NCI-H1048 (cell line): ENCODE measurements at regions not wholly inside any gene's neighbourhood (a gene's known extent, or its start where the extent isn't known, plus 50 kb on each side); places are given as distances from the start of the nearest gene placed in this dataset.
"Not testable (repeated sequence)": the region's sequence is repeated elsewhere in the genome, so short reads cannot be mapped to it uniquely, and the experiment has no call there.

ENCODE experiments used
- DNase-seq: peaks from one replicate; lab custom pipeline; 2025; lab: John Stamatoyannopoulos, UW

DNA sequence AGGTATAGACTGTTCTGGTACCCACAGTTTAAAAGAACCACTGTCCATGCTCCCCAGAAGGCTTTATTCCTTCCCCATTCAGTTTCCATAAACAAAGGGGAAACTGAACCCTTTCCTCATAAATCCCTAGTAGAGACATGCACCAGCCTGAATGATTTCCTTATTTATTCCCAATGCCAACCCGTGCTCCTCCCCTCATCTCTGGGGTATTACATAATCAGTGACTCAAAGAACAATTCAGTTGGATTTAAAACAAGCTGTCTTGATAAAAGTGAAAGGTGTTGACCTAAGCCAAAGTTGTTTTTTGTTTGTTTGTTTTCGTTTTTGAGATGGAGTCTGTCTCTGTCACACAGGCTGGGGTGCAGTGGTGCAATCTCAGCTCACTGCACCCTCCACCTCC is 418.5 kb upstream of the CNTNAP5 start:
- DNase-seq, result no peak

DNA sequence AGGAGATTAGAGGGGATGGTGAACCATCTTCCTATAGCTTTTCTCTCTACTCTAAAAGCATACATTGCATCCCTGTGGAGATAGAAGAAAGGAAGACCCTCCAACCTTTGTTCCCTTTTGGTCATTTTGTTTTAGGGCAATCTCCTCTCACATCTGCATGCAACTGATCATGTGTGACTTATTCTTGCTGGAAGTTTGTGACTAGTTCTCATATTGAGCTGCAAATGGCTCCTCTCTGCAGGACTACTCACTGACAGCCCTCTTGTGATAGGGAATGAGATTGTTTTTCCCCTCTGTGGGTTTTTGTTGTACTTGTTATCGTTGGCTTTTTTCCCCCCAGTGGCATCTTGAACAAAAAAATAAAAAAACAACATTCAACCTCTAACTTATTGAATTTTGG is 416.0 kb upstream of the CNTNAP5 start:
- no peak for DNase-seq

DNA sequence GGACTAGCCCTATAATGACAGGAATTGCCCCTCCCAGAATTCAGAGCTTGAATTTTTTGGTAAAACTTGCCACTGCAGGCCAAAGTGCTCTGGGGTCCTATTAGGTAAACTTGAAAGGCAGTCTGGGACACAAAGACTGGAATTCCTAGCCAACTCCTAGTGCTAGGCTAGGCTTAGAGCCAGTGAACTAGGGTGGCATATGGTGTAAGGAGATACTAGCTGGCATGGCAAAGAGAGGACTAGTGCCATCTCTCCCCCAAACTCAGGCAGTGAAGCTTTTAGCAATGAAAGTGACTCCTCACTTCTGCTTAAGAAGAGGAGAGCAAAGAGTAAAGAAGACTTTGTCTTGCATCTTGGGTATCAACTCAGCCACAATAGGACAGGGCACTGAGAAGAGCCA is 410.5 kb upstream of the CNTNAP5 start:
- DNase-seq, result no peak

DNA sequence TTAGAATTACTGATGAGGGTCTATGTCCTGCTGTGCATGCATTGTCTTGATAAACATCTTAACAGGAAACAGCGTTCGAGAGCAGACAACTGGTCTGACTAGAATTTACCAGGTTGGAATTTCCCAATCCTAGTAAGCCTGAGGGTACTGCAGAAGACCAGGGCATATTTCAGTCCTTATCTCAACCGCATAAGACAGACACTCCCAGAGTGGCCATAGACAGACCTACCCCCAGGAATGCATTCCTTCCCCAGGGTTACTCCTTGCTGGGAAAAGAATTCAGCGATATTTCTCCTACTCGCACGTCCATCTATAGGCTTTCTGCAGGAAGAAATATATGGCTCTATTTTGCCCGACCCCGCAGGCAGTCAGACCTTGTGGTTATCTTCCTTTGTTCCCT is 406.4 kb upstream of the CNTNAP5 start:
- not testable (repeated sequence) for DNase-seq

DNA sequence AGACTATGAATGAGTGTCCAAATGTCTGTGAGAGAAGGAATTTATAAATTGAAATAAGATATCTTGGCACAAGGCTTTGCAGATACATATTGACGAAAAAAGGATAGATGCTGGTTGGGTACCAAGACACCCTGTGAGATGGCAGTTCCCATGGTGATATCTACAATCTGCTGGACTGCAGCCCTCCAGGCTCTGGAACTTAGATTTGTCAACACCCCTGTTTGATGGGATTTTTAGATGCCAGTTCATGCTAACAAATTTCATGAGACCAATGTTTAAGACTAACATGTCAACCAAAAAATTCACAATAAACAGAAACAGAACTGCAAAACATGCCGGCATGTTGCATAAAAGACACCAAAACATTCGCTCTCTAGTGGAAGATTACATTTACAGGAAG is 400.3 kb upstream of the CNTNAP5 start:
- no peak for DNase-seq

DNA sequence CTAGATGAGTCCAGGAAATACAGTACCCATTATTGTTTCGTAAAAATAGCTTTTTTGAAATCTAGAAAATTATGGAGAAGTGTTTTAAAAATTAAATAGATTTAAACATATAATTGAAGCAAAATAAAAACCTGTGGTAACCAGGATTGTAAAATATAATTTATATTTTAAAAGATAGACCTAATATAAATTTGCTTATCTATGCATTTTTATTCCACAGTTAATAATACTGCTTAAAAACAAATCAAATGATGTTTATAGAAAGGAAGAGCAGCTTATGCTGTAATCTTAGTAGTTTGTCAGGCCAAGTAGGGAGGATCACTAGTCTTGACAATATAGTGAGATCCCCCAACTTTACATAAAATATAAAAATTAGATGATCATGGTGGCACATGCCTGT is 388.9 kb upstream of the CNTNAP5 start:
- no peak for DNase-seq

DNA sequence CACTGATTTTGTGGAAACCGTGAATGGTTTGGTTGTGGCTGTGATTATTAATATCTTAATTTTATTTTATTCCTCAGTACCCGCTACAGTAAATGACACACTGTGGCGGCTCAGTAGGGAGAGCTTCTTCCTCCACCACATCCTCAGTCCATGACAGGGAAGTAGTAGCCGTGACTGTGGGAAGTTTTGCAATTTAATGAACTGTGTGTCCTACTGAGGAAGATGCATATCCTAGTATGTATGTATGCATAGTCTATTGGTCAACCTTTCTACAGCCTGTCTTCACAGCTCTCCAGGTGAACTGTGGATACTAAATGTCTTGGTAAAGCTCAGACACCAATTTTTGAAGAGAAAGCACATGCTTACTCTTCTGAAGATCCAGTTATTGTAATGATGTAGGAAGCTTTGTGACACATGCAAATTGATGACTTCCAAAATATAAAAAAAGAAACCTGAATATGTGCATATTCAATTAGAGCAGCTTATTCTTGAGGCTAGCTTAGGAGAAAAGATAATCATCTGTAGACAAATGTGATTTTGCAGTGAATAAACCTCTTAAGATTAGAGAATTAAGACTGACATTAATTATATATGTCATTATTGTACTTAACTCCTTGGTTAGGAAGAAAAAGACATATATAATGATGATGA is 384.3 kb upstream of the CNTNAP5 start:
- DNase-seq, result no peak

DNA sequence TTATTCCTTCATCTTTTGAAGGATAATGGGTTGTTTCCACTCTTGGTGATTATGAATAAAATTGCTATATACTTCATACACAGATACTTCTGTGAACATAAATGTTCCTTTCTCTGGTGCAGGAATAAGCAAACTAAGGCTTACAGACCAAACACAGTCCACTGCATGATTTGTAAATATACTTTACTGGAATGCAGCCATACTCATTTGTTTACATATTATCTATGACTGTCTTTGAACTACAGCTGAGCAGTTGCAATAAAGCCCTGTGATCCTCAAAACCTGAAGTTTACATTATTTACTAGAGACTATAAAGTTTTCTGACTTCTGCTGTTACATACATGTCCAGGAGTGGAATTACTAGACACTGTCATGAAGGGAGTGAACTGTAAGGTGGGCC is 381.0 kb upstream of the CNTNAP5 start:
- DNase-seq, result no peak

DNA sequence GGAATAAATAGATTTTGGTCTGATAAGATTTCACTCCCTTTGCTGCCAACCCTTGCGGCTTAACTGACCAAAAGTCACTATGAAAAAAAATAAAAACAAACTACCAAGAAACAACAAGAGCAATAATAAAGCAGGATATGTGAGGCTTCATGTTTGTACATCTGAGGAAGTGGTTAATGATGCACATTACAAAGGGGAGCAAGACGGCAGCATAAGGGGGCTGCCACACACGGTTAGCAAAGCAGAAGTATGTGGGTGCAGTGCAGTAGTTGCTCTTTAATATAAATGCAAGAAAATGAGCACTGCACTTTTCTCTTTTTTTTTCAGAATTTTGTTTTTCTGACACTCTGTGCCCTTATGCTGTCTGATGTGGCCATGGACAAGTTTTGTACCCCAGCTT is 377.1 kb upstream of the CNTNAP5 start:
- DNase-seq, result no peak

DNA sequence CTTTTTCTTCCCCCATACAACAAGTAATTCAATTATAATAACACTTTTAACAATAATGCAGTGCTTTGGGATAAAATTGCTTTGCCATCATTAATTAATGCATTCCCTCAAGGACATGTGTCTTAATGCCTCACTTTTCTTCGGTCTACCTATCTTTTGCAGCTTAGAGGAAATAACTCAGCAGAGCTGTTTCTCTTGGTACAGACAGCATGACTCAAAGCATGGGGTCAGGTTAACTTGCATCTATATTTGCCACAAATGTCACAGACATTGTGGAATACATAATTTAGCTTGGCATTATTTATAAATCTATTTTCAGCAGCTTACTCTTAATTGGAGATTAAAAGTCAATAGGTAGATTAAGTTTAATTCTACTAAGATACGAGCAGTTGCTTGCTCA is 376.1 kb upstream of the CNTNAP5 start:
- DNase-seq, result no peak

DNA sequence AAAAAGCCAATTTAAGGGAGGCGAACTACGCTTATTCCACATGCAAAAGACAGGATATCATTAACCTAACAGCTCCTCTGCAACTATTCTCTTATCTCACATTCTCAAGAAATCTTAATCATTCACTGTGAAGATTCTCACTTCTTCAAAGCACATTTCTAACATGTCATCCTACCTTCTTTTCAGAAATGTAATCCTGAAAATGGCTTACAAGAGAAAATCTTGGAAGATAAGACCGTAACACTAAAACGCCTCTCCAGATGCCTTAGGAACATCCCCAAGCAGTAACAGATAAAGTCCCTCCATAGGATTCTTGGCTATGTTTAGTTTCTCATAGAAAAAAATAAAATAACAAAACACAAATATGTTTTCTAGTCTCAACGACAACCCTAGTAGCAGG is 373.9 kb upstream of the CNTNAP5 start:
- DNase-seq, result no peak

DNA sequence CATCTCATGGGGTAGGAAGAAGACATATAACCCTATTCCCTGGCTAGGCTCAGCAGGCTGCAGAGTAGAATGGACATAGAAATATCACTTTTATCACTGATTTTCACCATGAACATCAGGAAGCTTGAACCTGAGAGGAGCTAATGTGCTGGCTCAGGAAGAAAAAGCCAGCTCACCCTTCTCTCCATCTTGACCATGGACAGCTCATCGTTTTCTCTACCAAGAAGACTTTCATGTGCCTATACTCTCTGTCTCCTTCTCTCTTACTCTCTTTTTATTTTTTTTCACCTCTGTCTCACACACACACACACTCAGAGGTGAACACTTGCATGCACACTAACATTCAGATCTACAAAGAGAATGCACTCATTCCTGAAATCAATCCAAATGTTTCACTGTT is 372.8 kb upstream of the CNTNAP5 start:
- DNase-seq, result no peak

DNA sequence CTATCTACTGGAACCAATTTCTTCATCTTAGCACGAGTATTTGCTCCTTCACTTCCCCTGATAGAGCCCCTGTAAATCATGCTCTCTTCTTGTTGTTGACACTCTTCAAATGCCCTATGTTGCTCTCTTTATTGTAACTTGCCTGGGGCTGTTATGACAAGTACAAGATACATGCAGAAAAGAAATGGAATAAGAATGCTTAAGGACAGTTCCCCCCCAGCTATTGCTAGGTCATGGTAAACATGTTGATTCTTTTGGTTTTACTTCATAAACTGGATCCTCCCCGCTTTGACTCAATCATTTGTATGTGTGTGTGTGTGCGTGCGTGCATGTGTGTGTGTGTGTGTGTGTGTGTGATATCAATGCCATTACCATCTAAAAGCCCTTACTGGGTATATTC is 368.5 kb upstream of the CNTNAP5 start:
- no peak for DNase-seq

DNA sequence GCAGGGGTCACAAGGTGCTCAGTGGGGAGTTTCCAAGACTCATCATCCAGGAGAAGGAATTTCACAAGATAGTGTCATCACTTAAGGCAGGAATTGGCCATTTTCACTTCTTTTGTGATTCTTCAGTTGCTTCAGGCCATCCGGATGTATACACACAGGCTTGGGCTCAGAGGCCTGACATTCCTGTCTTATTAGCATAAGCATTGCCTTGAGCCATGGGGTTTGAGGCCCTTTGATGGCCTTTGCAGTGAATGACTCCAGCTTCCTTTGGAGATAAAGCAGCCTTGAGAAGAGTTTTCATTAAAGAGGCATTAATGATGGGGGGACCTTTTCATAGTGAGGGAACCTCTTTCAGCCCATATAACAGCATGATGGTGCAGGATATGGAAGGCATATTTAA is 366.0 kb upstream of the CNTNAP5 start:
- DNase-seq, result no peak

DNA sequence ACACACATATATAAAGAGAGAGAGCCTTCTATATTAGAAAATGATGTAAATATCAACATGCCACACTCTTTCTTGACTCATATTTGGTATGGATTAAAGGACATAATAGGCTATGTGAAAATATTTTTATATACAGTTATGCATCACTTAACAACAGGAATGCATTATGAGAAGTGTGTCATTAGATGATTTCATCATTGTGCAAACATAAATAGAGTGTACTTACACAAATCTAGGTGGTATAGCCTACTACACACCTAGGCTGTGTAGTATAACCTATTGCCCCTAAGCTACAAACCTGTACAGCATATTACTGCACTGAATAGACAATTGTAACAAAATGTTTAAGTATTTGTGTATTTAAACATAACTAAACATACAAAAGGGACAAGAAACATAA is 354.8 kb upstream of the CNTNAP5 start:
- DNase-seq, result no peak

DNA sequence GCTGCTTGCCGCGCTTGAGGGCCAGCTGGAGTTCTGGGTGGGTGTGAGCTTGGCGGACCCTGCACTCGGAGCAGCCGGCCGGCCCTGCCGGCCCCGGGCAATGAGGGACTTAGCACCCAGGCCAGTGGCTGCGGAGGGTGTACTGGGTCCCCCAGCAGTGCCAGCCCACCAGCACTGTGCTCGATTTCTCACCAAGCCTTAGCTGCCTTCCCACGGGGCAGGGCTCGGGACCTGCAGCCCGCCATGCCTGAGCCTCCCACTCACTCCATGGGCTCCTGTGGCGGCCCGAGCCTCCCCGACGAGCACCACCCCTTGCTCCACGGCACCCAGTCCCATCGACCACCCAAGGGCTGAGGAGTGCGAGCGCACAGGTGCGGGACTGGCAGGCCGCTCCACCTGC is 341.3 kb upstream of the CNTNAP5 start:
- DNase-seq, result not testable (repeated sequence)

DNA sequence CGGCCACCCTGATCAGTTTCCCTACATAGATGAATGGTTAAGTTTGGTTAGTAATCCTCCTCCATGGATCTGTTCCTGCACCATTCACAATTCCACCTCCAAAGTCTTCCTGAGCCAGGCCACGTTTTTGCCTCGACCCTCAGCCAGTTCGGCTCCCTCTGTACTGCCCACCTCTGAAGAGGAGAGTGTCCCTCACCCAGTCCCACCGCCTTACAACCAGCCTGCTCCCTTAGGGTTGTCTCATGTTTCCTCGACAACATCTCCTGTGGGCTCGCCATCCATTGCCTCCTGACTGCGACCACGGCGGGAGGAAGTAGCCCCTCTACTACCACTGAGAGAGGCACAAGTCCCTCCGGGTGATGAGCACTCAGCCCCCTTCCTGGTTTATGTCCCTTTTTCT is 338.0 kb upstream of the CNTNAP5 start:
- DNase-seq, result no peak

DNA sequence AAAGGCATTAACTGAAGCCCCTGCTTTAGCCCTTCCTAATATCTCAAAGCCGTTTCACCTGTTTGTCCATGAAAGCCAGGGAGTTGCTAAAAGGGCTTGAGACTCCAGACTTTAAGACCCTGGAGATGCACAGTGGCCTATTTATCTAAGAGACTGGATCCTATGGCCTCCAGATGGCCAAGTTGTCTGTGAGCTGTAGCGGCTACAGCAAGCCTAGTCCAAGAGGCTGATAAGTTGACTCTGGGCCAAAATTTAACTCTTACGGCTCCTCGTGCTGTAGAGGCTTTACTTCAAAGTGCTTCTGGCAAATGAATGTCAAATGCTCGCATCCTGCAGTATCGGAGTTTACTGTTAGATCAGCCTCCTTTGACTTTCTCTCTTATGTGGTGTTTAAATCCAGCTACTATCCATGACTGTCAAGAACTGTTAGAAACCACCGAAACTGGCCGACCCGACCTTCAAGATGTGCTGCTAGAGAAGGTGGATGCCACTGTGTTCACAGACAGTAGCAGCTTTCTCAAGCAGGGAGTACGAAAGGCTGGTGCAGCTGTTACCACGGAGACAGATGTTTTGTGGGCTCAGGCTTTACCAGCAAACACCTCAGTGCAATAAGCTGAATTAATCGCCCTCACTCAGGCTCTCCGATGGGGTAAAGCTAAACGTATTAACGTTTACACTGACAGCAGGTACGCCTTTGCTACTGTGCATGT is 336.7 kb upstream of the CNTNAP5 start:
- DNase-seq, result no peak

DNA sequence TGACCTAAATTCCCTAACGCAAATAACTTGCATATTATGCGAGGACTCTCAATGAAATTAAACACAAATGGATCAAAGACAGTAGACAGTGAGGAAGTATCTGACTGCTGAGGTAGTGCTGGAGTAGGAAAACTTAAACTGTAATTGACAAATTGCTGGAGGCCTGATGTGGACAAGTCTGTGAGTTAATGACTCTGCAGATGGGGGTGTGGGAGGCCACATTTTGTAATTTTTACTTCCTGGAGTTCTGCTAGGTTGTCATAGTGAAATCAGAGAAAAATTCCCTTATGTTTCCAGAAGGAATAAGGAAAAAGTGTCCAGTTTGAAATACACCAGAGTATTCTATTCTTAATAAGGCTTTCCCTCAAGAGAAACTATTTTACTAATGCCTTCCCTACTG is 333.0 kb upstream of the CNTNAP5 start:
- DNase-seq, result no peak

DNA sequence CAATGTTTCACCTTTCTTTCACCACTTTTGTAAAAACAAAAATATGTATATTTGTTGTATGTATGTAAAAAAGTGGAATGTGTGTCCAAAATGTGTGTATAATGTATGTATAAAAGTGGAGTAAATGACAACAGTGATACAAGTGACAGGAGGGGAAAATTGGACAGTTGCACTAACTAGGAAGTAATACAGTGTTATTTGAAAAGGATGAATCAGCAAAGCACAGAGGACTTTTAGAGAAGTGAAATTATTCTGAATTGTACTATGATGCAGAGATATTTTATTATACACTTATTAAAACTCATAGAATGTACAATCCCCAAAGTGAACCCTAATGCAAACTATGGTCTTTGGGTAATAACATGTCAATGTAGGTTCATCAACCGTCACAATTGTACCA is 331.3 kb upstream of the CNTNAP5 start:
- no peak for DNase-seq

DNA sequence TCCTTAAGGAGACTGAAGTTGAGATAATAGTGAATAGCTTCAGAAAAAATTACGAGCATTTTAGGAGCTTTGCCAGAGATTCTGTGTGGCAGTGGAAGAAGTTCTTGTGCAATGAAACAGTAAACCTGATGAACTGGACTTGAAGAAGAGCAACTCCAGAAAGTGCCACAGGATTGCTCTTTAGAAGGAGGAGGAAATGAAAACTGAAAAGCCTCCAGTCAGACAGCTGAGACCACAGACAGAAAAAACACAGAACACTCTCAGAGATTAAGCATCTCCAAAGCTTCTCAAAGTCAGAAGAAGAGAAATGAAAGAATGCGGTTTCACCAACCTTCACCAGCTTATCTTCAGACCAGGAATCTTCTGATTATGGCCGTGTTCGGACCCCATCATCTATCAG is 329.7 kb upstream of the CNTNAP5 start:
- DNase-seq, result no peak

DNA sequence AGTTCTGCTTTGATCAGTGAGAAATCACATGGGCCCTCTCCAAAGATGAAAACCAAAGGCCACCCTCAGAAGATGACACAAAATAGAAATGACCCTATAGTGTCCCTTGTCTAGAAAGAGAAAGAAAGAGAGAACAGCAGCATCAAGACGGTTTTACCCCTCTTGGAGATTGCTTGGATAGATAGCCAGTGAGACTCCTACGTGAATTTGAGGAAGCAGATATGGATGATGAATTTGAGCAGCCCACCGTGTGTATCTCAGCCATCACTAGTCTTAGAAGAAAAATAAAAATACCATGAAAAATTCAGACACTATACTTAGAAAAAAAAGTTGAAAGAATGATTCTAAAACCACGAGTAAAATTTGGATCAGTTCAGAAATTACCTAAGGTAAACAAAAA is 329.1 kb upstream of the CNTNAP5 start:
- no peak for DNase-seq

DNA sequence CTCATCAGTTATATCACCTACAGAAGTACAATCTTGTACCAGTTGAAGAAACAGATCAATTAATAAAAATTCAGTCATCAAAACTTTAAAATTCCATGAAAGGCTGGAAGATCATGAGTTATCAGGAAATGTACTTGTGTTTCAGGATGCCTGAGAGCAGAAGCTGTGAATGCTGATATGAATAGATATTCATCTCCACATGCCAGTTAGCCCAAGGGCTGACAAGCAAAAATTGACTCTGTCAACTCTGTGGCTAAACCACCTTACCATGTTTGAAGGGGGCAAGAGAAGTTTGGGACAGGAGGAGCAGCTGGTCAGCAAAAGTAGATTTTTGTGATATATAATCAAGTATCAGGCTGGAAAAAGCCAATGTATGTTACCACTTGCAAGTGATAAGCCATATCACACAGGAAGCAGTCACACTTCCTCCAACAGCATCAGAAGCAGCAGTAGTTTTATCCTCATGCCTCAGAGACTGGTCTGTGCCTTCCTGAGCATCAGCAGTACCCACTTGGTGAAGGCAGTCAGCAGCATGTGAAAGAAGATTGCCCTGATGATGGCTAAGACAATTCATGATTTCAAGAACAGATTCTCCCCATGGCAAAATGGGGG is 328.2 kb upstream of the CNTNAP5 start:
- no peak for DNase-seq

DNA sequence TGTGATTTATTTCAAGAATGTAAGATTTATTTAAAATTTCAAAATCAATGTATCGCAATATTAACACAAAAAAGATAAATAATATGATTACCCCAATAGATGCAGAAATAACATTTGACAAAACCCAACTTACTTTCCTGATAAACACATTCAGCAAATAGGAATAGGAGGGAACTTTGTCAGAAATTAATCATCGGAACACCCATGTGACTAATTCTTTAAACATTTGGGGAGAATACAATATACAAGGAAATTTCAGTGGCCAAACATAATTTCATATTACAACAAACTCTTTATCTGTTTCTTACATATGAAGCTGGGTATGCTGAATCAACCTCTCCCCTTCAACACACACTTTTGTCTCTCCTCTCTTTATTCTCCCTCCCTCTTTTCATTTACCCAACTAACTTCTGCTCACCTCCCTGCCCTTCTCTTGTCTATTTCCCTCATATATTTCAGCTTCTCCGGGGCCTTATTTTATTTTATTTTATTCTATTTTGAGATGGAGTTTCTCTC is 309.6 kb upstream of the CNTNAP5 start:
- DNase-seq, result no peak
